Jurkat, Clone E6-1 (cell line): ENCODE measurements at regions not wholly inside any gene's neighbourhood (a gene's known extent, or its start where the extent isn't known, plus 50 kb on each side); places are given as distances from the start of the nearest gene placed in this dataset.

Source experiments
- DNase-seq: peaks from one replicate; pipeline ENCODE4 v3.0.0-alpha.2; 2011; ENCODE audit warnings: low read depth, low spot score
- H3K4me3 ChIP-seq: 2 replicates; pipeline ENCODE4 v1.5.1; 2011; ENCODE audit warnings: mild to moderate bottlenecking, low read length, control low read depth, moderate library complexity

- no peak overlapping the region for H3K4me3 ChIP-seq
- no peak for DNase-seq
Observed at GRCh38 chr1:103854279-103854678, 104.6 kb downstream of the AMY1C start.

- DNase-seq, result no peak
- H3K4me3 ChIP-seq, result no peak overlapping the region
Observed at GRCh38 chr1:103859721-103860120, 110.0 kb downstream of the AMY1C start.

DNA sequence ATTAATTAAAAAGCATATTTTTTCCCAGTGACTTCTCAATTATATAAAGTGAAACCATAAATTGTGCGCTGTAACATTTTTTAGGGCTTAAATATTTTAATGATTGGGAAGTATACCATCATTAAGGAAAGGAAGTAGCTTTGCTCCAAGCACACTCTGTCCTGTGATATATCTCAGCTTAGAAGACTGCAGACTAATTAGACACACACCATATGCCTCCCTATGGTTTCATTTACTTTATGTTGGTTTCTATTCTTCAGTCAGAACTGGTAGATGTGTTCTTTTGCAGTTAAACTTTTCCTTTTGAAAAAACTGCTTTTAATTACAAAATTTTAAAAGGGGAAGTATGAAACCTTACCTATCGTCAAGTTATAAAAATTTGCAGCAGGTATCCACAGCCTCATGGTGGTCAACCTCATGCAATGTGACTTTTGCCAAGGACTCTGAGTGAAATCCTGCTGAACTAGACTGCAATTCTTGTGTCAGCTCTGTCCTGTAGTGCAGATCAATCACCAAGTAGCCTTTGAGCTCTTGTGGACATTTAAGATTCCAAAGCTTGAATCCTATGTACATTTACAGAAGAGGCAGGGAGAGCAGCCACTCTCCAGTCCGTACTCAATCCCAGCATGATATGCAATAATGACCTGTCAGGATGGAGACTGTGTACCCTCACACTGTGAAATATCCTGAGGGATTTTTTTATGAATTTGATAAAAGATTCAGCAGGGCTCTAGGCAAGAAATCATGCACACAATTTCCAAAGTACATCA, 149.1 kb downstream of the AMY1C start:
- no peak overlapping the region for H3K4me3 ChIP-seq
- no peak for DNase-seq

DNA sequence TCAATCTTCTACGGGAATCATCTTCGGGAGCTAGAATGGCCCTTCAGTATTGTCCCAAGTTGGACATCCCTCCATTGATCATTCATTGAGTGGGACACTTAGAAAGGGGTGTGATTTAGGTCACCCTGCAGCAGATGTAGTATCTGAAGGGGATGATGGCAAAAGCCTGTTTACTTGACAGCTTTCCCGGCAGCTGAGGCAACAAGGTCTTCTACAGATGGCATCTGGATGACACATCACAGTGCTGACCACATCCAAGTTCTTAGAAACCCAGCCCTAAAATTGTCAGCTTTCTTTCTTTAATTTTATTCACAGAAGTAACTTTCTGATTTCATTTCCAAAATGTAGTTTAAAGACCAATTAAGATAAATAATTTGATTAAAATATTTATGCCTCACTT, 150.3 kb downstream of the AMY1C start:
- no peak for DNase-seq
- no peak overlapping the region for H3K4me3 ChIP-seq

- no peak overlapping the region for H3K4me3 ChIP-seq
- DNase-seq, result no peak
Observed at GRCh38 chr1:103901072-103901471, 151.4 kb downstream of the AMY1C start.

DNA sequence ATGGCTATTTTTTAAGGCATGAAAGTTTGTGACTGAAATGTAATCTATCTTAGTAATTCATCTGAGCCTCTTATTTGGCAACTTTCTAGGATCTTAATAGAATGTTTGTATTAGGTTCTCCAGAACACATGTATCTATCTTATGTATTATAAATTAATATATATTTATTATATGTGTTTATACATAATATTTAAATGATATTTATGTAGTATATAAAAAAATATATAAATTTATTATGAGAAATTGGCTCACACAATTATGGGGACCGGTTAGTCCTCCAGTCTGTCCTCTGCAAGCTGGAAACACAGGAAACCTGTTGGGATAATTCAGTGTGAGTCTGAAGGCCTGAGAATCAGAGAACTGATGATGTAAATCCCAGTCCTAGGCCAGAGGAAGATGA, 155.7 kb downstream of the AMY1C start:
- no peak for DNase-seq
- H3K4me3 ChIP-seq, result no peak overlapping the region

- H3K4me3 ChIP-seq, result no peak overlapping the region
Observed at GRCh38 chr1:103911450-103911849, 161.8 kb downstream of the AMY1C start.

GRCh38 chr1:103917795-103918194, 168.1 kb downstream of the AMY1C start:
- DNase-seq, result no peak
- H3K4me3 ChIP-seq, result no peak overlapping the region

More at GRCh38 chr1:103911450-103911849, 161.8 kb downstream of the AMY1C start:
- no peak for DNase-seq

DNA sequence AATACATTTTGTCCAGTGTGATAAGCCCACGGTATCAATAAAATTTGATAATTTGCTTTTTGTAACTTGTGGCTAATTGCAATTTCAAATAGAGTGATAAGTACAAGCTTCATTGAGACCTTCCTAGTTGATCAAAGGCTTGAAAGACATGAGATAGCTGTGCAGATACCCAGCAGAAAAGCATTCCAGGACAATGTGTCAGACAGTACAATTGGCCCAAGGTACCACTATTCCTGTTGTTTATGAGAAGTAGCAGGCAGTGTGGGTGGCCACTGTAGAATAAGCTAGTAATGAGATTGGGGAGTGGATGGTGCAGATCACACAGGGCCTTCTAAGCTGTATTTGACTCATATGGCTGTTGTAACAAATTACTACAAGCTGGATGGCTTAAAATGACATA, 182.2 kb downstream of the AMY1C start:
- no peak for DNase-seq
- no peak overlapping the region for H3K4me3 ChIP-seq

GRCh38 chr1:103937763-103938357, 188.2 kb downstream of the AMY1C start:
- no peak for DNase-seq
- no peak overlapping the region for H3K4me3 ChIP-seq

- DNase-seq, result no peak
- H3K4me3 ChIP-seq, result no peak overlapping the region
Observed at GRCh38 chr1:103941086-103941485, 191.4 kb downstream of the AMY1C start.

GRCh38 chr1:103942029-103942428, 192.3 kb downstream of the AMY1C start:
- DNase-seq, result no peak
- no peak overlapping the region for H3K4me3 ChIP-seq

DNA sequence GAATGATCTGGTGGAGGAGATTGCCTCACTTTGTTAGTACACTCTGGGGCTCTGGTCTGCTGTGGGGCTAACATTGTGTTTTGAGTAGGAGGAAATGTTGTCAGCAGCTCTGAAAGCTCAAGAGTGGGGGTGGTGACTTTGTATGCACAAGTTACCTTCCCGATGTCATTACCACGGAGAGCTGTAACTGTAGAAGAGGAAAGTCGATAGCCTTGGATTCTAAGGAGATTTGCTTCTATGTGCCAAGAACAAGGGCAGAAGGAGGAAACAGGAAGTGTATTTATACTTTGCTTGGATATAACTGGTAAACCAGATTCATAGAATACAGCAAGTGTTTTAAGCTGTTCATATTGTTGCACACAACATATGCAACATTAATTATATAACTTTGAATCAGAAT, 196.1 kb downstream of the AMY1C start:
- no peak overlapping the region for H3K4me3 ChIP-seq
- DNase-seq, result no peak

DNA sequence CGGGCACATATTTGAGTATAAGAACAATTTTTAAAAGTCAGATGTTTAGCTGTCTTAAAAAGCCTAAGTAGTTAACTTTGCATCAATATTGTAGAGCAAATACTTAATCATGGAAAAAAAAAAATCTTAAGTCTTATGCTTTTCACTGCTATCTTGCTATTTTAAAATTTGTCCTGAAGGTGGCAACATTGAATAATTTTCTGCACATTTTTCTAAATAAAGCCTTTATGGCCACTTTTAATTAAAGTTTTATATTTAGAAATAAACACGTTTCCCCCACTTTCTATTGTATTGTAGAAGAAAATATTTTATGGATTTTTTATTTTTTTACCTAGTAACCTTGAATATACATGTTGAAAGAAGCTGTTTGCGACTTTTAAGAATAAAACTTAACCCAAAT, 198.8 kb downstream of the AMY1C start:
- peak; percentile 9 for DNase-seq
- no peak overlapping the region for H3K4me3 ChIP-seq

- DNase-seq, result no peak
- no peak overlapping the region for H3K4me3 ChIP-seq
Observed at GRCh38 chr1:103949779-103950178, 200.1 kb downstream of the AMY1C start.

GRCh38 chr1:103953386-103953785, 203.7 kb downstream of the AMY1C start:
- no peak for DNase-seq
- H3K4me3 ChIP-seq, result no peak overlapping the region

DNA sequence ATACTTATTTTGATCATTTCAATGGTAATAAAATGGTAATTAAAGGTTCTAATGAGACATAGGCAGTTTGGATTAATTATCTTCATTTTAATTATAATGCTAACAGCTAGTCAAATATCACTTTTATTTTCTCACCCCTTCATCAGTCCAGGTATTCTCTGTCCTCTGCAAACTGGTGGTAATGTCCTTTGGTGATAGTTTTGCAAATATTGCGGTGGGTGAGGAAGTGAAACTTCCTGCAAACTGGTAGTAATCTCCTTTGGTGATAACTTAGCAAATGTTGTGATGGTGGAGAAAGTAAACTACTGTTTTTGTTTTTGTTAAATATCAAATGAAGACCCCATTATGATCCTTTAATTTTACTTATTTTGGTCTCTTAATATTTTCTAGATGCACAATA, 209.0 kb downstream of the AMY1C start:
- H3K4me3 ChIP-seq, result no peak overlapping the region
- no peak for DNase-seq

DNA sequence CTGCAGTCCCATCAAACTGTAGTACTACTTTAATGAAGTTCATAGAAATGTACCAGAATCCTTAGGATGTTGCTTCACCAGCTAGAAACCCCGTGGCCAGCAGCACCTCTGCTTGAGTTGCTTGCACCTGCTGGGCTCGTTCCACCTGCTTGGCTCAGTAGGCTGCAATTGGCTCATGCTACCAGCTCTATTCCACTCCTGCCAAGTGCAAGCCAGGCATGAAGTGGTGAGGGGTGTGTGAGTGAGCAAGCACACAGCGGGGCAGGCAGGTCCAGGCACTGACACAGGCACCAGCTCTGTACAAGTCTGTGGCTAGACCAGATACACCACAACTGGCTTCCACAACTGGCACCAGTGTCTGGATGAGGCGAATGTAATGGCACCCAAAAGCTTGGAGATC, 209.9 kb downstream of the AMY1C start:
- no peak for DNase-seq
- no peak overlapping the region for H3K4me3 ChIP-seq

GRCh38 chr1:103960045-103960444, 210.3 kb downstream of the AMY1C start:
- H3K4me3 ChIP-seq, result no peak overlapping the region
- no peak for DNase-seq

- no peak for DNase-seq
- no peak overlapping the region for H3K4me3 ChIP-seq
Observed at GRCh38 chr1:103960710-103961109, 211.0 kb downstream of the AMY1C start.

DNA sequence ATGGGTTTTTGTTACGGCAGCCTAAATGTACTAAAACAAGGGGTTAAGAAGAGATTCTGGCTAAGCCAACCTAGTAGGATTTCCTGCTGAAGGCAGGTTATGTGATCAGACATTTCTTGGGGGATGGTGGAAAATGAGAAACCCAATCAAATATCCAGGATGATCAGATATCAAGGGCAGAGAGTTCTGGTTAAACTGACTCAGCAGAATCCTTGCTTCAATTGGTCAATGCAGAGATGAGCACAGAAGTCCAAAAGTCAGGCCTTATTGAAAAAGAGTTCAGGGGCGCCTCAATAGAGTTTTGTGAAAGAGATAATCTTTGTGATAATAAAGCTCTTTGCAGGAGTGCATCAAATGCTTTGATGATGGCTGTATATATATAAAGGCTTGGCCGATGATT, 237.1 kb downstream of the AMY1C start:
- H3K4me3 ChIP-seq, result no peak overlapping the region
- no peak for DNase-seq
